Caco-2 (cell line): ENCODE measurements at regions not wholly inside any gene's neighbourhood (a gene's known extent, or its start where the extent isn't known, plus 50 kb on each side); places are given as distances from the start of the nearest gene placed in this dataset.

Experiments
- BruUV-seq: library from RNA; stranded (reverse); fragments of 400-500 nt; replicated peaks from 2 replicates; lab custom pipeline; 2021; lab: Mats Ljungman, UMichigan
- CTCF ChIA-PET: fragments of 300-600 bp; sonication (Branson Sonifier 250); formaldehyde crosslinking; loops from one replicate; lab custom pipeline; 2022; ENCODE audit warnings: antibody characterized with exemption; lab: Charles Lee
- POLR2A ChIA-PET: fragments of 300-600 bp; sonication (Branson Sonifier 250); formaldehyde crosslinking; loops from one replicate; lab custom pipeline; 2022; ENCODE audit warnings: antibody characterized with exemption; lab: Charles Lee
- DNase-seq, 2 experiments: peaks; one replicate each; pipeline versions ENCODE4 v3.0.0 to v3.0.0-alpha.2; 2020 to 2022
- H3K27me3 ChIP-seq: replicated peaks from 2 replicates; pipeline ENCODE4 v1.6.0; 2011; ENCODE audit warnings: low read length; ENCODE audit not compliant: control insufficient read depth, insufficient read depth
- H3K36me3 ChIP-seq: 2 replicates; pipeline ENCODE4 v1.5.1; 2011; ENCODE audit warnings: low read length; ENCODE audit not compliant: control insufficient read depth, insufficient read depth
- H3K4me1 ChIP-seq: fragments of 250-450 bp; sonication (Bioruptor Pico); 2 replicates; pipeline ENCODE4 v1.5.1; 2020; ENCODE audit warnings: mild to moderate bottlenecking
- H3K4me3 ChIP-seq: 2 replicates; pipeline ENCODE4 v1.5.1; 2011; ENCODE audit warnings: low read depth, mild to moderate bottlenecking, control low read depth, low read length
- H3K9me3 ChIP-seq: fragments of 250-450 bp; sonication (Bioruptor Pico); 2 replicates; pipeline ENCODE4 v1.5.1; 2020; ENCODE audit warnings: mild to moderate bottlenecking, moderate library complexity
- H3K27ac Mint-ChIP-seq: one replicate; pipeline ENCODE4 v1.8.0; 2022; ENCODE audit warnings: mixed read lengths; ENCODE audit not compliant: unreplicated experiment
- H3K27me3 Mint-ChIP-seq: one replicate; pipeline ENCODE4 v1.8.0; 2022; ENCODE audit warnings: mixed read lengths; ENCODE audit not compliant: insufficient read depth, unreplicated experiment
- H3K36me3 Mint-ChIP-seq: one replicate; pipeline ENCODE4 v1.8.0; 2022; ENCODE audit warnings: mild to moderate bottlenecking, mixed read lengths; ENCODE audit not compliant: insufficient read depth, unreplicated experiment
- H3K4me1 Mint-ChIP-seq: one replicate; pipeline ENCODE4 v1.8.0; 2022; ENCODE audit warnings: low read depth, mixed read lengths; ENCODE audit not compliant: unreplicated experiment
- H3K4me3 Mint-ChIP-seq: one replicate; pipeline ENCODE4 v1.8.0; 2022; ENCODE audit warnings: mild to moderate bottlenecking, moderate library complexity, mixed read lengths; ENCODE audit not compliant: unreplicated experiment
- H3K9me3 Mint-ChIP-seq: one replicate; pipeline ENCODE4 v1.8.0; 2022; ENCODE audit warnings: mixed read lengths; ENCODE audit not compliant: unreplicated experiment
- intact Hi-C: fragments of 100-400 bp; cut with micrococcal nuclease; formaldehyde crosslinking; loops from one replicate; pipeline ENCODE4 v1.10.0; 2022; ENCODE audit not compliant: unreplicated experiment
- TF ChIP-seq, protein P1 (sequence below), 2 experiments: fragments of 200-600 bp in 1 of 2; IDR thresholded peaks; 1 replicate in 1 of 2; 2 replicates in 1 of 2; pipeline versions ENCODE4 v1.5.1 to v1.8.0; 2011 to 2022; ENCODE audit warnings: antibody characterized with exemption in 1 of 2, control low read depth in 1 of 2, inconsistent platforms in 1 of 2, low read depth in 1 of 2, low read length in 1 of 2, mild to moderate bottlenecking in 1 of 2, moderate library complexity in 1 of 2; ENCODE audit not compliant: insufficient read depth in 1 of 2, severe bottlenecking in 1 of 2, unreplicated experiment in 1 of 2

DNA sequence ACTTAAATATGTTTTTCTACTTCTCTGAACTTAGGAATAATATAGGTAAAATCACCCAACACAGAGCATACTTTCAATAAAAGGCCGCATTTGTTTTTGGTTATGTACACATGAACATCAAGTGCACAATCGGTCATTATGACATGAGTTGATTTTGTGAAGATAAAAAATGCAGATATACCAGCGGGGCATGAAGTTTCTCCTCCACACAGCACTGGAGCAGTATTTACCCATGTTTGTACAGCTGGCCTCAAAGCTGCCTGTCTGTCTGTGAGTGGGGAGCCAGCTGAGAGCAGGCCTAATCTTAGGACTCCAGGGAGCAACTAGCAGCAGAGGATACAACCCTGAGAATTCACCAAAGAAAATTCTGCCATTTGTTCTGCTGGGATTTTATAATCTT lies 206.5 kb downstream of the TPBG start:
- intact Hi-C loops = no loop called here
- Histone ChIP-seq H3K9me3 (no peaks in the 10 kb centered on the region), H3K36me3 (no peaks in the 10 kb centered on the region), H3K4me3 (no peak overlapping the region), H3K4me1 (peaks cover 11% of the 10 kb centered on the region), H3K27me3 (no peaks in the 10 kb centered on the region)
- Mint-ChIP-seq H3K27me3 (no peaks in the 10 kb centered on the region), H3K36me3 (no peaks in the 10 kb centered on the region), H3K4me1 (peaks cover 10% of the 10 kb centered on the region), H3K9me3 (no peaks in the 10 kb centered on the region), H3K27ac (peak overlapping the region; percentile 37), H3K4me3 (no peak overlapping the region)
- DNase-seq = peak; percentile 21 to 38
- CTCF ChIA-PET = no interaction called here
- BruUV-seq = no TSS peak
- TF ChIP-seq, protein P1, sequence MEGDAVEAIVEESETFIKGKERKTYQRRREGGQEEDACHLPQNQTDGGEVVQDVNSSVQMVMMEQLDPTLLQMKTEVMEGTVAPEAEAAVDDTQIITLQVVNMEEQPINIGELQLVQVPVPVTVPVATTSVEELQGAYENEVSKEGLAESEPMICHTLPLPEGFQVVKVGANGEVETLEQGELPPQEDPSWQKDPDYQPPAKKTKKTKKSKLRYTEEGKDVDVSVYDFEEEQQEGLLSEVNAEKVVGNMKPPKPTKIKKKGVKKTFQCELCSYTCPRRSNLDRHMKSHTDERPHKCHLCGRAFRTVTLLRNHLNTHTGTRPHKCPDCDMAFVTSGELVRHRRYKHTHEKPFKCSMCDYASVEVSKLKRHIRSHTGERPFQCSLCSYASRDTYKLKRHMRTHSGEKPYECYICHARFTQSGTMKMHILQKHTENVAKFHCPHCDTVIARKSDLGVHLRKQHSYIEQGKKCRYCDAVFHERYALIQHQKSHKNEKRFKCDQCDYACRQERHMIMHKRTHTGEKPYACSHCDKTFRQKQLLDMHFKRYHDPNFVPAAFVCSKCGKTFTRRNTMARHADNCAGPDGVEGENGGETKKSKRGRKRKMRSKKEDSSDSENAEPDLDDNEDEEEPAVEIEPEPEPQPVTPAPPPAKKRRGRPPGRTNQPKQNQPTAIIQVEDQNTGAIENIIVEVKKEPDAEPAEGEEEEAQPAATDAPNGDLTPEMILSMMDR (IDR thresholded peaks at IDR 0.05; ENCODE audit: insufficient read depth in 1 of 2, low read depth in 1 of 2, low read length in 1 of 2, severe bottlenecking in 1 of 2, unreplicated experiment in 1 of 2) = no peak
- POLR2A ChIA-PET = no interaction called here

- Mint-ChIP-seq H3K27ac (no peak overlapping the region), H3K36me3 (no peaks in the 10 kb centered on the region), H3K9me3 (no peaks in the 10 kb centered on the region), H3K27me3 (no peaks in the 10 kb centered on the region), H3K4me1 (peaks cover 10% of the 10 kb centered on the region), H3K4me3 (no peak overlapping the region)
- Histone ChIP-seq H3K9me3 (peaks cover 2% of the 10 kb centered on the region; the same call in 1 of the 2 replicates), H3K4me3 (no peak overlapping the region), H3K27me3 (no peaks in the 10 kb centered on the region), H3K4me1 (peaks cover 11% of the 10 kb centered on the region), H3K36me3 (no peaks in the 10 kb centered on the region)
- intact Hi-C loops = no loop called here
- BruUV-seq = no TSS peak
- POLR2A ChIA-PET = no interaction called here
- DNase-seq = no peak
- CTCF ChIA-PET = no interaction called here
- TF ChIP-seq, protein P1 (IDR thresholded peaks at IDR 0.05; ENCODE audit: insufficient read depth in 1 of 2, low read depth in 1 of 2, low read length in 1 of 2, severe bottlenecking in 1 of 2, unreplicated experiment in 1 of 2) = no peak
Measured at GRCh38 chr6:82571455-82571854, 207.8 kb downstream of the TPBG start.

GRCh38 chr6:82573254-82573972 lies 209.8 kb downstream of the TPBG start:
- Mint-ChIP-seq H3K9me3 (no peaks in the 10 kb centered on the region), H3K4me3 (no peak overlapping the region), H3K27ac (no peak overlapping the region), H3K36me3 (no peaks in the 10 kb centered on the region), H3K27me3 (no peaks in the 10 kb centered on the region), H3K4me1 (peaks cover 10% of the 10 kb centered on the region)
- POLR2A ChIA-PET = no interaction called here
- Histone ChIP-seq H3K9me3 (peaks cover 4% of the 10 kb centered on the region; the same call in 1 of the 2 replicates), H3K27me3 (no peaks in the 10 kb centered on the region), H3K4me3 (no peak overlapping the region), H3K4me1 (peaks cover 11% of the 10 kb centered on the region), H3K36me3 (no peaks in the 10 kb centered on the region)
- TF ChIP-seq, protein P1 (IDR thresholded peaks at IDR 0.05; ENCODE audit: insufficient read depth in 1 of 2, low read depth in 1 of 2, low read length in 1 of 2, severe bottlenecking in 1 of 2, unreplicated experiment in 1 of 2) = no peak
- CTCF ChIA-PET = no interaction called here
- no peak for DNase-seq
- intact Hi-C loops = no loop called here
- no TSS peak for BruUV-seq
